ENCODE measurements at regions not wholly inside any gene's neighbourhood (a gene's known extent, or its start where the extent isn't known, plus 50 kb on each side); places are given as distances from the start of the nearest gene placed in this dataset.
"Not testable (repeated sequence)": the region's sequence is repeated elsewhere in the genome, so short reads cannot be mapped to it uniquely, and the experiment has no call there.

GRCh38 chr14:28401705-28402104, 364.9 kb upstream of the FOXG1 start:
- DNase-seq = not testable (repeated sequence)

GRCh38 chr14:28406196-28406595, 360.4 kb upstream of the FOXG1 start:
- no peak for DNase-seq

GRCh38 chr14:28407031-28407825, 359.4 kb upstream of the FOXG1 start:
- DNase-seq = no peak

- no peak for DNase-seq
Observed at GRCh38 chr14:28407996-28408395, 358.6 kb upstream of the FOXG1 start.

- no peak for DNase-seq
Observed at GRCh38 chr14:28412077-28412476, 354.5 kb upstream of the FOXG1 start.

GRCh38 chr14:28426960-28427359, 339.6 kb upstream of the FOXG1 start:
- no peak for DNase-seq

- no peak for DNase-seq
Observed at GRCh38 chr14:28436821-28437220, 329.8 kb upstream of the FOXG1 start.

- no peak for DNase-seq
Observed at GRCh38 chr14:28461389-28461788, 305.2 kb upstream of the FOXG1 start.

GRCh38 chr14:28467611-28468010, 299.0 kb upstream of the FOXG1 start:
- DNase-seq = no peak

- no peak for DNase-seq
Observed at GRCh38 chr14:28468191-28469151, 298.1 kb upstream of the FOXG1 start.

GRCh38 chr14:28482251-28483040, 284.1 kb upstream of the FOXG1 start:
- DNase-seq = no peak

- no peak for DNase-seq
Observed at GRCh38 chr14:28483506-28483905, 283.1 kb upstream of the FOXG1 start.

- DNase-seq = no peak
Observed at GRCh38 chr14:28488684-28489083, 277.9 kb upstream of the FOXG1 start.

- DNase-seq = no peak
Observed at GRCh38 chr14:28493516-28493915, 273.1 kb upstream of the FOXG1 start.

- no peak for DNase-seq
Observed at GRCh38 chr14:28494196-28494595, 272.4 kb upstream of the FOXG1 start.

GRCh38 chr14:28496364-28496763, 270.2 kb upstream of the FOXG1 start:
- no peak for DNase-seq

- no peak for DNase-seq
Observed at GRCh38 chr14:28502517-28502916, 264.1 kb upstream of the FOXG1 start.

- DNase-seq = no peak
Observed at GRCh38 chr14:28515571-28515970, 251.0 kb upstream of the FOXG1 start.

GRCh38 chr14:28536889-28537288, 229.7 kb upstream of the FOXG1 start:
- no peak for DNase-seq

GRCh38 chr14:28542040-28542439, 224.5 kb upstream of the FOXG1 start:
- no peak for DNase-seq

GRCh38 chr14:28565345-28565744, 201.2 kb upstream of the FOXG1 start:
- DNase-seq = no peak

- DNase-seq = no peak
Observed at GRCh38 chr14:28570391-28570790, 196.2 kb upstream of the FOXG1 start.

GRCh38 chr14:28571636-28572035, 195.0 kb upstream of the FOXG1 start:
- no peak for DNase-seq
